ENCODE measurements at regions not wholly inside any gene's neighbourhood (a gene's known extent, or its start where the extent isn't known, plus 50 kb on each side); places are given as distances from the start of the nearest gene placed in this dataset.

- DNase-seq (ENCODE audit: low read depth in 2 of 3, low spot score in 2 of 3): no peak
Observed at GRCh38 chr12:126718365-126718764, 1548.6 kb upstream of the TMEM132C start.

DNA sequence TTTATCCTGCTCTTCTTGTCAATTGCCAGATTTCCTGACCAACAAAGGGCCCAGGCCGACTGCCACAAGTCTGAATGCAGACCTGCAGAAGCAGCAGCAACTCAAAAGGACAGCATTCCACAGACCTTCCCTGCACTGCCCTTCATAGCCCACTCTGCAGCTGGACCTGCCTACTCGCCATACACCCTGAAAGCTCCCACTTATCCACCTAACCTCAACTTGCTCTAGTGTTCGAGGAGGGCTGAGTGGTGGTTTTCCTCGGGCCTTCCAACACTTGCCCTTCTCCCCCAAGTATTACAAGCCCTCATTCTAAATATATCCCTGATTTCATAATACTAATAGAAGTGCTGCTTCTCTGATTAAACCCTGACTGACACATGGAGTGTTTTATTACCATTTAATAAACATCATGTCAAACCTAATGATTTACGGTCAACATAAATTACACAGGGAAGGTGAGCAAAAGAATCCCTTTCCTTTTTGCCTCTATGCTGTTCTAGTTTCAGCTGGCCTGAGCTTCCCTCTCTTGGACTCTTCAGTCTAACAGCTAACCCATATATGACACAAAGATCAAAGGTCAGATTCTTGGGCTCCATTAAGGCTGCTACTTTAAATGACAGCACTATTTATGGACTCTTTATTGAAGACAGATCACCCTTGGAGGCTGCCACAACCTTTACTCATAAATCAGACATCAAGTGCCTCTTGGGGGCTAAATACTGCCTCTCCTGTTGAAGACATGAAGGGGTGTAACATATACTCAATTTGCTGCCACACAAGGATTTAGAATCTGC is 1546.9 kb upstream of the TMEM132C start:
- no peak for DNase-seq (ENCODE audit: low read depth in 2 of 3, low spot score in 2 of 3)

- no peak for DNase-seq (ENCODE audit: low read depth in 2 of 3, low spot score in 2 of 3)
Observed at GRCh38 chr12:126726481-126727217, 1540.3 kb upstream of the TMEM132C start.

- DNase-seq (ENCODE audit: low read depth in 2 of 3, low spot score in 2 of 3): no peak
Observed at GRCh38 chr12:126727218-126728075, 1539.5 kb upstream of the TMEM132C start.

DNA sequence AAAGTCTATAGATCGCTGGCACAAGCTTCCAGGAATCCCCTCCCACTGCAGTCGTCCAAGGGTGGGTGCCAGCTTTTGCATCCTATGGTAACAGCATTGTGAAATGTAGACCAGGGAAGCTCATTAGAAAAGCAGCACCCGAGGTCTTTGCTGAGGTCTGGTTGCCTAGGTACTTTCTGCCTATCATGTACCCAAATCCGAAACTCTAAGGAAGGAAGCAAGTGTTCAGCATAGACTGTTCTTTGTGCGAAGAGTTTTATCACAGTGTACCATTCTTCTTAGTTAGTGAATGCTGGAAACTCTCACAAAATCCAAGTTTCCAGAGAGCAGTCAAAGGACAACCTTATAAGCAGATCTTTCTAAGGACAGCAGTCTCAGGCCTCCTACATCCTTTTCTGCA is 1532.7 kb upstream of the TMEM132C start:
- DNase-seq (ENCODE audit: low read depth in 2 of 3, low spot score in 2 of 3): no peak

- no peak for DNase-seq (ENCODE audit: low read depth in 2 of 3, low spot score in 2 of 3)
Observed at GRCh38 chr12:126734710-126735109, 1532.3 kb upstream of the TMEM132C start.

GRCh38 chr12:126741536-126742240 is 1525.3 kb upstream of the TMEM132C start:
- no peak for DNase-seq (ENCODE audit: low read depth in 2 of 3, low spot score in 2 of 3)

GRCh38 chr12:126742241-126742641 is 1524.7 kb upstream of the TMEM132C start:
- no peak for DNase-seq (ENCODE audit: low read depth in 2 of 3, low spot score in 2 of 3)

DNA sequence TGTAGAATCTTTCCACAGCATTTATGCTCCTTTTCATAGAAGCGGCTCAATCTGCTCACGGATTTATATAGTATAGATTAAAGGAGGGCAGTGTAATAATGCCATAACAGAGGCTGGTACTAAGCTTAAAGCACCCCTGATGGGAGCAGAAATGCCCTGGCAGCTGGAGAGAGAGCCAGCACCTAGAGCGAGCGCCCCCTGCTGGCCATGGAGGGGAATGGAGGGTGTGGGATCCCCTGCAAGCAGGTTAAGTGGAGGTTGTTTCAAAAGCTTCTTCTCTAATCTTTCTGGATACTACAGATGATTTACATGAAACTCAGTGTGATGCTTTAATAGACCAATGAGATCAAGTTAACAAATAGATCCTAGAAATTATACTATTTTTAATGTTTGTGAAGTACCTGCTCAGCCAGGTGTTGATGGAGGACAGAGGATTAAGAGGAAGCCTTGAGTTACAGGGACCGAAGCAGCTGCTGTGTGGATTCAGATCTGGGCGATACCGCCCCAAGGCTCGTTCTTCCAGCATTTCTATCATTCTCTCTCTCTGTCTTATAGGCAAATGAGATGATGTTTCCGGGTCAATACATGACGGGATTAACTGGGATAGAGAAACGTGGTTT is 1519.3 kb upstream of the TMEM132C start:
- peak; percentile 5 to 51 (median 14) for DNase-seq (ENCODE audit: low read depth in 2 of 3, low spot score in 2 of 3)

DNA sequence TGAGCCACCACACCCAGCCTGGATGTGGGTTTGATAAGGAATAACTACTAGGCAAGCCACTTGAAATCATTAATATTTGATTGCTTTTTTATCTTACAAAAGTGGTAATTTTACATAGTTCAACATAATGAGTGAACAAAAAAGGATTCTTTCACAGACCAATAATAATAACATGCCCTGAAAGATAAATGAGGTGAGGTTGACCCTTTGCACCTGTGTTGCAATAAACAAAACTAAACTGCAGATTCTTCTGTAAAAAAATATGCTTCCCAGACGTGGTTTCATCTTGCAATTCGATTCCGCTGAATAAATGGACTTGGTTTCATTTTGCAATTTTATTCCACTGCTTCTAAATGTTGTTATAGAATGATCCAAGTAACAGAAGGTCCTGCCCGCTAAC is 1514.9 kb upstream of the TMEM132C start:
- no peak for DNase-seq (ENCODE audit: low read depth in 2 of 3, low spot score in 2 of 3)

- no peak for DNase-seq (ENCODE audit: low read depth in 2 of 3, low spot score in 2 of 3)
Observed at GRCh38 chr12:126757326-126757725, 1509.6 kb upstream of the TMEM132C start.

DNA sequence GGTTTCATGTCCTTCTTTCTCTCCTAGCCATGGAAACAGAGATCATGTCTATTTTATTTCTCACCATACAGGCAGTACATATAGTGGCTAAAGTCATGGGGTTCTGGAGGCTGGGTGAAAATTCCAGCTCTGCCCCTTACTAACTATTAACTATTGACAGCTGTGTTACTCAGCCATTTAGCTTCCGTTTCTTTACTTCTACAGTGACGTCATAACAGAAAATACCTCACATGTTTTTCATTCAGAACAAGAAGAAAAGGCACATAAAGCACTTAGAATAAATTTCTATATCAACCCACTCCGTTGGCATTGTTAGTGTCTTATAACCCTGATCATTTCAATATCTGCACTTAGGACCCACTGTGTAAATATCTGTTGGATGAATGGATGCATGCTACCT is 1506.9 kb upstream of the TMEM132C start:
- DNase-seq (ENCODE audit: low read depth in 2 of 3, low spot score in 2 of 3): no peak

DNA sequence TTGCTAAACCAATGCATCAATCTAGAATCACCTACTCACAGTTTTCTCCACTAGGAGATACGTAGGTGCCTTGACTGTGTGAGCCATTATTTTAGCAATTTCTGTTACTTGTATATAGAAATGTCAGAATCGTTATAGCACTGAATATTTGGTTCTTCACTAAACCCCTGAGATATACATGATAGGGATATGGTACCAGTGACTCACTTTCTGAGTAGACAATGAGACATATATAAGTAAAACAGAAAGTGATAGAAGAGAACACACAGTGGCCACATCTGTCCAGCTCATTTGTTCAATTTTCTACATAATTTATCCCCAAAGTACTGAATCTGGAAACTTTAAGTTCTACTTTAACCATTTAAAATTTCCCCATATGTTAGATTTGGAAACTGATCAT is 1505.5 kb upstream of the TMEM132C start:
- no peak for DNase-seq (ENCODE audit: low read depth in 2 of 3, low spot score in 2 of 3)

- DNase-seq (ENCODE audit: low read depth in 2 of 3, low spot score in 2 of 3): no peak
Observed at GRCh38 chr12:126762150-126762549, 1504.8 kb upstream of the TMEM132C start.

DNA sequence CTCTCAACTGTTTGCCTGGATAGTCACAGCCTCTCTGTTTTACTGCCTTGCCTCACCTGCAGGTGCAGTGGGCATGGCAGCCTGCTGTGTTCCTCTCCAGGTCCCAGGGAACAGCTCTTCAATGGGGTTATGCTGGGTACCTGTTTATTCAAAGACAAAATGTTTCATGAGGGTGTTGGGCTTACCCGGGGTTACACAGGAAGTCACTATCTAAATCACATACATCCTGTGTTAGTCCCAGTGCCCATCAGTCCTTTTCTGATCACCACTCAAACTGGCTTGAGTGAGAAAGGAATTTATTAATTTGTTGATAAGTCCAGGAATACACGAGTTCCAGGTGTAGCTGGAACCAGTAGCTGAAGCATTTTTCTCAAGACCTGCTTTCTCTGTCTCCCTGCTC is 1503.6 kb upstream of the TMEM132C start:
- DNase-seq (ENCODE audit: low read depth in 2 of 3, low spot score in 2 of 3): no peak

- no peak for DNase-seq (ENCODE audit: low read depth in 2 of 3, low spot score in 2 of 3)
Observed at GRCh38 chr12:126767334-126767733, 1499.6 kb upstream of the TMEM132C start.

DNA sequence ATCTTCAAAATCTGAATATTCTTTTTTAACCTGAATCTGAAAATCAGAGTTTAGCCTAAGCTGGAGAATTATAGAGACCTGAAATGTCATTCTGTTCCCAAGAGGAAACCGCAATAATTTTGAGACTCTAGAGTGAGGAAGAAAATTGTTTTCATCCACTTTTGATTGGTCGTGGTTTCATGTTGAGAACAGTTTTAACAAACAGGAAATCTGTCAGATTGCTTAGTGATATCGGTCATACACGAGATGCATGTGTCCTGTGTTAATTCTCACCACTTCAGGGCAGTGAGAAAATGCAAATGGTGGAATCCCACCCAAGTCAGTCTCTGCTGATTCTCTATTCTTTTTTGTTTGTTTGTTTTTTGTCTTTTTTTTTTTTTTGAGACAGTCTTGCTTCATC is 1498.5 kb upstream of the TMEM132C start:
- no peak for DNase-seq (ENCODE audit: low read depth in 2 of 3, low spot score in 2 of 3)

GRCh38 chr12:126770188-126770587 is 1496.8 kb upstream of the TMEM132C start:
- DNase-seq (ENCODE audit: low read depth in 2 of 3, low spot score in 2 of 3): no peak

DNA sequence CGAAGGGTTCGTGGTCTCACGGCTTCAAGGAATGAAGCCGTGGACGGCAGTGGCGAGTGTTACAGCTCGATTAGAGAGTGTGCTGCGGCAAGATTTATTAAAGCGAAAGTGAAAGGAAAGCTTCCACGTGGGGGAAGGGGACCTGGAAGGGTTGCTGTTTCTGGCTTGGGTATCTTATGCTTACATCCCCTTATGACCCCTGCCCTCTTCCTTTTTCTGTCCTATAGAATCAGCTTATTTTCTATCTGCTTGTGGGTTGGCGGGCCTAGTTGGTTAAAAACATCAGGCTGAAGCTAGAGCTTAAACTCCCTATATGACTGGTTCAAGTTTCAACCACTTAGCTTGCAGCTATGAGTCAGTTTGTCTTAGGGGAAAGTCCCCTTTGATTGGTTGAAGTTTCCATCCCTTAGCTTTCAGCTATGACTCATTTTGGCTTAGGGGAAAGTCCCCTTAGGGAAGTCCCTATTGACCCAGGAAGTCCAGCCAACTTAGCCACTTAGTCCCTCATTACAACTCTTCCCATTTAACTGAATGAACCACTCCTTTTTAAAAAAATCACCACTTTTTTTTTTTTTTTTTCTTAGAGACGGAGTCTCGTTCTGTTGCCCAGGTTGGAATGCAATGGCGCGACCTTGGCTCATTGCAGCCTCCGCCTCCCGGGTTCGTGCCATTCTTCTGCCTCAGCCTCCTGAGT is 1494.7 kb upstream of the TMEM132C start:
- DNase-seq (ENCODE audit: low read depth in 2 of 3, low spot score in 2 of 3): peak in 1 of 3 experiments; percentile 3

- no peak for DNase-seq (ENCODE audit: low read depth in 2 of 3, low spot score in 2 of 3)
Observed at GRCh38 chr12:126773012-126773411, 1494.0 kb upstream of the TMEM132C start.

Measured in activated CD8-positive, alpha-beta memory T cell treated with anti-CD3 and anti-CD28 coated beads for 48 hours (primary cell).